Endothelial cell of umbilical vein (primary cell): ENCODE measurements at regions not wholly inside any gene's neighbourhood (a gene's known extent, or its start where the extent isn't known, plus 50 kb on each side); places are given as distances from the start of the nearest gene placed in this dataset.

Source experiments
- BruUV-seq: library from RNA; stranded (reverse); fragments of 400-500 nt; replicated peaks from 2 replicates; lab custom pipeline; 2021; lab: Mats Ljungman, UMichigan
- CTCF ChIA-PET: fragments of 300-600, 350-600 bp; sonication (Branson Sonifier 250); formaldehyde crosslinking; loops from one replicate; lab custom pipeline; 2021; ENCODE audit warnings: antibody characterized with exemption, inconsistent platforms; lab: Charles Lee
- POLR2A ChIA-PET: fragments of 300-600, 350-600 bp; sonication (Branson Sonifier 250); formaldehyde crosslinking; loops from one replicate; lab custom pipeline; 2021; ENCODE audit warnings: antibody characterized with exemption, inconsistent platforms; lab: Charles Lee
- DNase-seq: peaks from one replicate; pipeline ENCODE4 v3.0.0-alpha.2; 2011; ENCODE audit warnings: low read depth, low spot score
- FAIRE-seq: peaks from 2 replicates; lab custom pipeline; 2011; peaks lifted over from hg19 to GRCh38; lab: Jason Lieb, UNC
- H2AFZ ChIP-seq: 2 replicates; pipeline ENCODE4 v1.6.0; 2012; ENCODE audit warnings: low read depth, low read length, control low read depth, inconsistent platforms
- H3K27ac ChIP-seq: 2 replicates; pipeline ENCODE4 v1.5.1; 2011; ENCODE audit warnings: low read depth, mild to moderate bottlenecking, control low read depth, low read length, moderate library complexity; ENCODE audit not compliant: insufficient read depth
- H3K27me3 ChIP-seq, 2 experiments: 2 replicates each; pipeline versions ENCODE4 v1.6.0 to v1.6.1; 2011; ENCODE audit warnings: low read length in 2 of 2, mixed read lengths in 1 of 2; ENCODE audit not compliant: control insufficient read depth in 2 of 2, insufficient read depth in 2 of 2
- H3K36me3 ChIP-seq, 2 experiments: 2 replicates in 1 of 2; 3 replicates in 1 of 2; pipeline ENCODE4 v1.5.1; 2011; ENCODE audit warnings: low read length in 2 of 2, mild to moderate bottlenecking in 1 of 2, moderate library complexity in 1 of 2; ENCODE audit not compliant: control insufficient read depth in 2 of 2, insufficient read depth in 2 of 2; ENCODE audit errors: extremely low read depth in 1 of 2
- H3K4me1 ChIP-seq: 3 replicates; pipeline ENCODE4 v1.5.1; 2011; ENCODE audit warnings: mild to moderate bottlenecking, low read length; ENCODE audit not compliant: control insufficient read depth, insufficient read depth; ENCODE audit errors: extremely low read depth
- H3K4me2 ChIP-seq: 2 replicates; pipeline ENCODE4 v1.6.1; 2011; ENCODE audit warnings: low read length, control low read depth, mixed read lengths; ENCODE audit not compliant: insufficient read depth
- H3K4me3 ChIP-seq, 3 experiments: fragments of 200-600 bp in 1 of 3; sonication (generic), shearing (Covaris generic) in 1 of 3; replicated peaks in 1 of 3; 2 replicates each; pipeline ENCODE4 v1.5.1; 2011 to 2016; ENCODE audit warnings: control low read depth in 3 of 3, low read length in 3 of 3, mild to moderate bottlenecking in 2 of 3, inconsistent platforms in 1 of 3, low read depth in 1 of 3, moderate library complexity in 1 of 3; ENCODE audit not compliant: insufficient read depth in 1 of 3
- H3K79me2 ChIP-seq: 2 replicates; pipeline ENCODE4 v1.6.0; 2012; ENCODE audit warnings: low read length, inconsistent platforms; ENCODE audit not compliant: control insufficient read depth, insufficient read depth
- H3K9ac ChIP-seq: replicated peaks from 2 replicates; pipeline ENCODE3; 2011; ENCODE audit warnings: low read length, control low read depth; ENCODE audit not compliant: insufficient read depth; ENCODE audit errors: extremely low read depth
- H3K9me1 ChIP-seq: replicated peaks from 3 replicates; pipeline ENCODE4 v1.6.0; 2011; ENCODE audit warnings: mild to moderate bottlenecking, low read length; ENCODE audit not compliant: control insufficient read depth, insufficient read depth; ENCODE audit errors: extremely low read depth
- H3K9me3 ChIP-seq: replicated peaks from 2 replicates; pipeline ENCODE4 v1.5.1; 2012; ENCODE audit warnings: low read length, inconsistent platforms; ENCODE audit not compliant: control insufficient read depth, insufficient read depth
- H4K20me1 ChIP-seq: replicated peaks from 2 replicates; pipeline ENCODE3; 2011; ENCODE audit warnings: mild to moderate bottlenecking, low read length; ENCODE audit not compliant: control insufficient read depth, insufficient read depth; ENCODE audit errors: extremely low read depth
- CTCF ChIP-seq, 2 donors: IDR thresholded peaks; 1 replicate in 1 of 2; 2 replicates in 1 of 2; pipeline ENCODE4 v1.5.1; 2011; ENCODE audit warnings: low read length in 2 of 2, mild to moderate bottlenecking in 2 of 2, moderate library complexity in 2 of 2, control low read depth in 1 of 2, inconsistent platforms in 1 of 2, low read depth in 1 of 2; ENCODE audit not compliant: insufficient read depth in 1 of 2; ENCODE audit errors: extremely low read depth in 1 of 2
- EZH2 ChIP-seq: IDR thresholded peaks from 2 replicates; pipeline ENCODE4 v1.6.1; 2012; ENCODE audit warnings: borderline replicate concordance, low read depth, mild to moderate bottlenecking, moderate library complexity, low read length, inconsistent platforms; ENCODE audit not compliant: severe bottlenecking
- FOS ChIP-seq: IDR thresholded peaks from 2 replicates; pipeline ENCODE4 v1.6.1; 2011; ENCODE audit warnings: mild to moderate bottlenecking, low read length, moderate library complexity, borderline replicate concordance; ENCODE audit not compliant: insufficient read depth
- GATA2 ChIP-seq: IDR thresholded peaks from 2 replicates; pipeline ENCODE4 v1.7.0; 2011; ENCODE audit warnings: low read depth, mild to moderate bottlenecking, moderate library complexity, mixed read lengths, low read length; ENCODE audit not compliant: insufficient read length, insufficient read depth
- MAX ChIP-seq: IDR thresholded peaks from 2 replicates; pipeline ENCODE4 v1.6.1; 2011; ENCODE audit not compliant: insufficient read depth, insufficient read length
- MYC ChIP-seq: IDR thresholded peaks from one replicate; pipeline ENCODE4 v1.6.1; 2011; ENCODE audit warnings: mild to moderate bottlenecking, low read depth, low read length
- POLR2AphosphoS5 ChIP-seq: IDR thresholded peaks from 2 replicates; pipeline ENCODE4 v1.6.1; 2012; ENCODE audit warnings: low read depth, mild to moderate bottlenecking, control low read depth, low read length, moderate library complexity; ENCODE audit not compliant: insufficient read depth
- dilution Hi-C: fragments of 300-500 bp; cut with MboI; formaldehyde crosslinking; loops from one replicate; pipeline ENCODE4 v1.15.0; 2019; ENCODE audit warnings: low sequenced_read_pairs; ENCODE audit not compliant: extremely low pct_ligation_motif_present
- intact Hi-C: fragments of 100-400 bp; cut with micrococcal nuclease; formaldehyde crosslinking; loops from one replicate; pipeline ENCODE4 v1.10.0; 2022

- FAIRE-seq = no peak
- TF ChIP-seq MAX (no peak), CTCF (IDR thresholded peaks at IDR 0.05; ENCODE audit: extremely low read depth in 1 of 2, insufficient read depth in 1 of 2, low read depth in 1 of 2, low read length in 2 of 2) (no peak), GATA2 (no peak), POLR2AphosphoS5 (no peak), MYC (no peak)
- no peak for DNase-seq
- H3K79me2 ChIP-seq = no peaks in the 10 kb centered on the region
- ChIA-PET CTCF (interaction anchor here (0.8 kb wide), 1 partner anchor 834 kb away, joined by 3 read pairs; no protein-coding TSS in a partner anchor), POLR2A (no interaction called here)
- H3K9me1 ChIP-seq = no peaks in the 10 kb centered on the region
- no peak overlapping the region for H3K4me3 ChIP-seq
- H3K27me3 ChIP-seq = peaks cover 0 to 3% of the 10 kb centered on the region in 2 experiments
- H3K4me2 ChIP-seq = no peak overlapping the region
- no peak overlapping the region for H3K9ac ChIP-seq
- intact Hi-C loops = no loop called here
- BruUV-seq = no TSS peak
- dilution Hi-C loops = no loop called here
- no peaks in the 10 kb centered on the region for H3K9me3 ChIP-seq
- no peaks in the 10 kb centered on the region for H4K20me1 ChIP-seq
- H3K36me3 ChIP-seq = no peaks in the 10 kb centered on the region
- no peak overlapping the region for H3K27ac ChIP-seq
- no peaks in the 10 kb centered on the region for H3K4me1 ChIP-seq
- no peak overlapping the region for H2AFZ ChIP-seq
These were observed 289.2 kb upstream of the KLF12 start for GRCh38 chr13:74423434-74423833.

- FAIRE-seq = no peak
- BruUV-seq = no TSS peak
- Histone ChIP-seq H3K9me1 (no peaks in the 10 kb centered on the region), H3K4me3 (no peak overlapping the region), H3K4me2 (no peak overlapping the region), H3K36me3 (no peaks in the 10 kb centered on the region), H3K27me3 (no peaks in the 10 kb centered on the region), H3K9ac (no peak overlapping the region), H3K27ac (no peak overlapping the region), H3K4me1 (no peaks in the 10 kb centered on the region), H3K79me2 (no peaks in the 10 kb centered on the region), H4K20me1 (no peaks in the 10 kb centered on the region), H3K9me3 (no peaks in the 10 kb centered on the region), H2AFZ (no peak overlapping the region)
- ChIA-PET CTCF (no interaction called here), POLR2A (no interaction called here)
- DNase-seq = no peak
- intact Hi-C loops = no loop called here
- TF ChIP-seq EZH2 (no peak), CTCF (IDR thresholded peaks at IDR 0.05; ENCODE audit: extremely low read depth in 1 of 2, insufficient read depth in 1 of 2, low read depth in 1 of 2, low read length in 2 of 2) (no peak), MYC (no peak), GATA2 (no peak), FOS (no peak)
- dilution Hi-C loops = no loop called here
These were observed 280.3 kb upstream of the KLF12 start for GRCh38 chr13:74414458-74414857.
